Dedifferentiated amniotic fluid mesenchymal stem cell (primary cell): ENCODE measurements at regions not wholly inside any gene's neighbourhood (a gene's known extent, or its start where the extent isn't known, plus 50 kb on each side); places are given as distances from the start of the nearest gene placed in this dataset.

Source experiments
- DNase-seq: peaks from one replicate; pipeline ENCODE4 v3.0.0-alpha.2; 2016; ENCODE audit errors: extremely low spot score

GRCh38 chr7:106482091-106482490 is 178.9 kb downstream of the CCDC71L start:
- no peak for DNase-seq

- no peak for DNase-seq
Measured at GRCh38 chr7:106480616-106481031, 180.3 kb downstream of the CCDC71L start.

GRCh38 chr7:106480161-106480579 is 180.8 kb downstream of the CCDC71L start:
- DNase-seq = no peak

GRCh38 chr7:106476751-106477150 is 184.2 kb downstream of the CCDC71L start:
- DNase-seq = no peak

GRCh38 chr7:106472741-106473140 is 188.0 kb upstream of the NAMPT start:
- no peak for DNase-seq

GRCh38 chr7:106471686-106472440 is 187.1 kb upstream of the NAMPT start:
- DNase-seq = no peak

GRCh38 chr7:106471021-106471420 is 186.2 kb upstream of the NAMPT start:
- no peak for DNase-seq

- no peak for DNase-seq
Measured at GRCh38 chr7:106466867-106467266, 182.1 kb upstream of the NAMPT start.

- DNase-seq = no peak
Measured at GRCh38 chr7:106465704-106466468, 181.1 kb upstream of the NAMPT start.

GRCh38 chr7:106464651-106465050 is 179.9 kb upstream of the NAMPT start:
- DNase-seq = no peak

- DNase-seq = no peak
Measured at GRCh38 chr7:106463851-106464611, 179.2 kb upstream of the NAMPT start.

GRCh38 chr7:106462914-106463482 is 178.2 kb upstream of the NAMPT start:
- no peak for DNase-seq

GRCh38 chr7:106462365-106462859 is 177.6 kb upstream of the NAMPT start:
- peak; percentile 36 for DNase-seq

GRCh38 chr7:106460792-106461254 is 176.0 kb upstream of the NAMPT start:
- no peak for DNase-seq

GRCh38 chr7:106459397-106460072 is 174.8 kb upstream of the NAMPT start:
- DNase-seq = no peak

GRCh38 chr7:106457678-106458077 is 172.9 kb upstream of the NAMPT start:
- DNase-seq = no peak

- DNase-seq = no peak
Measured at GRCh38 chr7:106456329-106456728, 171.5 kb upstream of the NAMPT start.

GRCh38 chr7:106452031-106452851 is 167.5 kb upstream of the NAMPT start:
- no peak for DNase-seq

GRCh38 chr7:106451171-106451570 is 166.4 kb upstream of the NAMPT start:
- DNase-seq = no peak

GRCh38 chr7:106450716-106451115 is 165.9 kb upstream of the NAMPT start:
- no peak for DNase-seq
